H1 (cell line): ENCODE measurements at regions not wholly inside any gene's neighbourhood (a gene's known extent, or its start where the extent isn't known, plus 50 kb on each side); places are given as distances from the start of the nearest gene placed in this dataset.

ENCODE experiments used
- ASH2L ChIP-seq: fragments of 200-600, 300-600 bp; sonication (generic); IDR thresholded peaks from one replicate; pipeline ENCODE4 v1.7.1; 2017; ENCODE audit warnings: low read length
- BRCA1 ChIP-seq: IDR thresholded peaks from 2 replicates; pipeline ENCODE4 v1.6.1; 2012; ENCODE audit warnings: low read depth, low read length, improper control_type of control experiment
- EP300 ChIP-seq, 2 experiments: IDR thresholded peaks; 1 replicate in 1 of 2; 2 replicates in 1 of 2; pipeline ENCODE4 v1.6.1; 2011 to 2012; ENCODE audit warnings: low read depth in 2 of 2, low read length in 2 of 2, mild to moderate bottlenecking in 2 of 2, borderline replicate concordance in 1 of 2, inconsistent platforms in 1 of 2, moderate library complexity in 1 of 2
- HDAC2 ChIP-seq, 2 experiments: fragments of 300-600 bp in 1 of 2; sonication (generic) in 1 of 2; IDR thresholded peaks; 2 replicates each; pipeline ENCODE4 v1.6.1; 2011 to 2012; ENCODE audit warnings: low read depth in 2 of 2, low read length in 2 of 2, mild to moderate bottlenecking in 2 of 2, moderate library complexity in 2 of 2, borderline replicate concordance in 1 of 2, inconsistent platforms in 1 of 2
- HDAC6 ChIP-seq: IDR thresholded peaks from one replicate; pipeline ENCODE4 v1.7.1; 2012; ENCODE audit warnings: low read depth, mild to moderate bottlenecking, inconsistent platforms, low read length, moderate library complexity
- POLR2AphosphoS5 ChIP-seq: IDR thresholded peaks from 2 replicates; pipeline ENCODE4 v1.6.1; 2011; ENCODE audit warnings: low read depth, low read length
- TAF7 ChIP-seq: optimal IDR thresholded peaks from 2 replicates; pipeline ENCODE3; 2011; ENCODE audit warnings: low read depth, mild to moderate bottlenecking, inconsistent platforms, low read length, moderate library complexity, borderline replicate concordance

DNA sequence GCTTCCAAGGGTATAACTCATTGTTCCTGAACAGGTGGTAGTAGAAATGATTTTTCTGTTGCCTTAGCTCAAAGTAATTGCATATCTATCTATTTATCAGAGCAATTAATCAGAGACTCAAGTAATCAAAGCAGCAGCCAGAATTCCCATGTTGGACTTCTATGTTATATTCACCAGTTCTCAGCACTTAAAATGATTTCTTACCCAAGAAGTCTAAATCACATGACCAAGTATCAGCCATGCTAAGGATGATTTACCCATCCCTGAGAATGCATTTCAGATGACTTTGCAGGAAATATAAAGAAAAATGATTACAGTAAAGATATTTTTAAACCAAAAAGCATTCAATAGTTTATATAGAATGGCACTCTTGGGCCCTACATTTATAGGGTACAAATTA lies 352.2 kb downstream of the NUP35 start:
- no peak for TF ChIP-seq HDAC2 (IDR thresholded peaks at IDR 0.05; ENCODE audit: borderline replicate concordance in 1 of 2, low read depth in 2 of 2, low read length in 2 of 2)
- no peak for TF ChIP-seq POLR2AphosphoS5
- no peak for TF ChIP-seq EP300 (IDR thresholded peaks at IDR 0.05; ENCODE audit: borderline replicate concordance in 1 of 2, low read depth in 2 of 2, low read length in 2 of 2)
- TF ChIP-seq BRCA1 = no peak
- TF ChIP-seq ASH2L = no peak
- TF ChIP-seq TAF7 = no peak
- no peak for TF ChIP-seq HDAC6
